Stimulated activated CD8-positive, alpha-beta memory T cell treated with anti-CD3 and anti-CD28 coated beads, Interleukin-15, amount 100 ng/mL, for 48 hours (primary cell): ENCODE measurements at regions not wholly inside any gene's neighbourhood (a gene's known extent, or its start where the extent isn't known, plus 50 kb on each side); places are given as distances from the start of the nearest gene placed in this dataset.
"Not testable (repeated sequence)": the region's sequence is repeated elsewhere in the genome, so short reads cannot be mapped to it uniquely, and the experiment has no call there.

Source experiments
- DNase-seq, 2 donors: peaks; one replicate each; pipeline ENCODE4 v3.0.0-alpha.2; 2020; ENCODE audit warnings: low read depth in 2 of 2

GRCh38 chr2:111401270-111402140 lies 280.8 kb downstream of the BCL2L11 start:
- not testable (repeated sequence) for DNase-seq

- not testable (repeated sequence) for DNase-seq
Observed at GRCh38 chr2:111402450-111402849, 281.7 kb downstream of the BCL2L11 start.

GRCh38 chr2:111403287-111403686 lies 282.6 kb downstream of the BCL2L11 start:
- not testable (repeated sequence) for DNase-seq

- not testable (repeated sequence) for DNase-seq
Observed at GRCh38 chr2:111406616-111407015, 285.9 kb downstream of the BCL2L11 start.

GRCh38 chr2:111407632-111408194 lies 287.0 kb downstream of the BCL2L11 start:
- DNase-seq: not testable (repeated sequence)

- not testable (repeated sequence) for DNase-seq
Observed at GRCh38 chr2:111410868-111411406, 290.2 kb downstream of the BCL2L11 start.

- not testable (repeated sequence) for DNase-seq
Observed at GRCh38 chr2:111411867-111412681, 291.4 kb downstream of the BCL2L11 start.

GRCh38 chr2:111412841-111413650 lies 292.3 kb downstream of the BCL2L11 start:
- DNase-seq: not testable (repeated sequence)

GRCh38 chr2:111413950-111414349 lies 293.2 kb downstream of the BCL2L11 start:
- not testable (repeated sequence) for DNase-seq

- not testable (repeated sequence) for DNase-seq
Observed at GRCh38 chr2:111415765-111416743, 295.3 kb downstream of the BCL2L11 start.

- not testable (repeated sequence) for DNase-seq
Observed at GRCh38 chr2:111417026-111417425, 296.3 kb downstream of the BCL2L11 start.

- DNase-seq: not testable (repeated sequence)
Observed at GRCh38 chr2:111418091-111418875, 297.6 kb downstream of the BCL2L11 start.

- not testable (repeated sequence) for DNase-seq
Observed at GRCh38 chr2:111420074-111420473, 299.4 kb downstream of the BCL2L11 start.

GRCh38 chr2:111420835-111421234 lies 300.1 kb downstream of the BCL2L11 start:
- not testable (repeated sequence) for DNase-seq

GRCh38 chr2:111421949-111422348 lies 301.2 kb downstream of the BCL2L11 start:
- not testable (repeated sequence) for DNase-seq

GRCh38 chr2:111422562-111422961 lies 301.8 kb downstream of the BCL2L11 start:
- DNase-seq: not testable (repeated sequence)

- not testable (repeated sequence) for DNase-seq
Observed at GRCh38 chr2:111423184-111423583, 302.5 kb downstream of the BCL2L11 start.

- not testable (repeated sequence) for DNase-seq
Observed at GRCh38 chr2:111424176-111424575, 303.5 kb downstream of the BCL2L11 start.

GRCh38 chr2:111424851-111425309 lies 304.2 kb downstream of the BCL2L11 start:
- DNase-seq: peak; percentile 28 to 57
